H1 (cell line): ENCODE measurements at regions not wholly inside any gene's neighbourhood (a gene's known extent, or its start where the extent isn't known, plus 50 kb on each side); places are given as distances from the start of the nearest gene placed in this dataset.

ENCODE experiments used
- CTCF ChIA-PET: fragments of 300-600 bp; sonication (Branson Sonifier 250); formaldehyde crosslinking; loops from one replicate; lab custom pipeline; 2021; ENCODE audit not compliant: partially characterized antibody; lab: Charles Lee
- POLR2A ChIA-PET: fragments of 300-600 bp; sonication (Branson Sonifier 250); formaldehyde crosslinking; loops from one replicate; lab custom pipeline; 2021; ENCODE audit warnings: inconsistent platforms; ENCODE audit not compliant: partially characterized antibody; lab: Charles Lee
- DNase-seq, 2 experiments: peaks; one replicate each; pipeline versions ENCODE4 v3.0.0 to v3.0.0-alpha.2; 2010 to 2022; ENCODE audit warnings: low spot score in 2 of 2, low read depth in 1 of 2, mixed read lengths in 1 of 2
- FAIRE-seq: peaks from 2 replicates; lab custom pipeline; 2011; peaks lifted over from hg19 to GRCh38; lab: Jason Lieb, UNC
- H2AFZ ChIP-seq: 2 replicates; pipeline ENCODE4 v1.8.1; 2012; ENCODE audit warnings: low read length, inconsistent platforms
- H2AK5ac ChIP-seq: 2 replicates; pipeline ENCODE4 v1.6.1; 2013; ENCODE audit warnings: low read depth, low read length
- H2BK120ac ChIP-seq: replicated peaks from 2 replicates; pipeline ENCODE3; 2013; ENCODE audit warnings: low read depth, low read length, inconsistent platforms
- H2BK12ac ChIP-seq: 2 replicates; pipeline ENCODE4 v1.6.1; 2013; ENCODE audit warnings: low read depth, low read length
- H2BK15ac ChIP-seq: 2 replicates; pipeline ENCODE4 v1.6.1; 2013; ENCODE audit warnings: low read length
- H2BK20ac ChIP-seq: 2 replicates; pipeline ENCODE4 v1.6.1; 2013; ENCODE audit warnings: low read length
- H2BK5ac ChIP-seq: 2 replicates; pipeline ENCODE4 v1.6.1; 2013; ENCODE audit warnings: low read depth, low read length
- H3K14ac ChIP-seq: 2 replicates; pipeline ENCODE4 v1.6.1; 2013; ENCODE audit warnings: inconsistent platforms; ENCODE audit not compliant: insufficient read length
- H3K18ac ChIP-seq: 2 replicates; pipeline ENCODE4 v1.6.1; 2013; ENCODE audit warnings: low read length; ENCODE audit errors: extremely low read depth
- H3K23ac ChIP-seq: 2 replicates; pipeline ENCODE4 v1.6.1; 2013; ENCODE audit warnings: inconsistent platforms; ENCODE audit not compliant: insufficient read length
- H3K23me2 ChIP-seq: 2 replicates; pipeline ENCODE4 v1.6.1; 2013; ENCODE audit warnings: low read depth, low read length
- H3K27ac ChIP-seq: 2 replicates; pipeline ENCODE4 v1.6.1; 2011; ENCODE audit warnings: low read depth, low read length, inconsistent platforms
- H3K27me3 ChIP-seq, 4 experiments: replicated peaks in 1 of 4; 1 replicate in 1 of 4; 2 replicates in 3 of 4; pipeline versions ENCODE4 v1.6.1 to v1.8.1; 2011 to 2013; ENCODE audit warnings: low read length in 3 of 4, mild to moderate bottlenecking in 3 of 4, inconsistent platforms in 2 of 4, mixed read lengths in 2 of 4, moderate library complexity in 1 of 4; ENCODE audit not compliant: control insufficient read depth in 3 of 4, insufficient read depth in 3 of 4; ENCODE audit errors: extremely low read depth in 1 of 4
- H3K36me3 ChIP-seq, 4 experiments: 2 replicates each; pipeline versions ENCODE4 v1.6.1 to v1.8.1; 2011 to 2013; ENCODE audit warnings: mild to moderate bottlenecking in 4 of 4, low read length in 3 of 4, moderate library complexity in 2 of 4, control low read depth in 1 of 4, inconsistent platforms in 1 of 4; ENCODE audit not compliant: insufficient read depth in 4 of 4, control insufficient read depth in 2 of 4
- H3K4ac ChIP-seq: replicated peaks from 2 replicates; pipeline ENCODE3; 2013; ENCODE audit warnings: low read length, low read depth, mixed read lengths, inconsistent platforms; ENCODE audit not compliant: insufficient read length
- H3K4me1 ChIP-seq, 4 experiments: replicated peaks in 1 of 4; 1 replicate in 1 of 4; 2 replicates in 3 of 4; pipeline versions ENCODE4 v1.6.1 to v1.8.1; 2011 to 2013; ENCODE audit warnings: low read length in 3 of 4, inconsistent platforms in 2 of 4, mixed read lengths in 1 of 4; ENCODE audit not compliant: insufficient read depth in 4 of 4, control insufficient read depth in 3 of 4
- H3K4me2 ChIP-seq, 2 experiments: 2 replicates each; pipeline versions ENCODE4 v1.6.1 to v1.8.1; 2011 to 2013; ENCODE audit warnings: low read depth in 2 of 2, low read length in 2 of 2, control low read depth in 1 of 2, inconsistent platforms in 1 of 2, mild to moderate bottlenecking in 1 of 2; ENCODE audit not compliant: insufficient read depth in 1 of 2
- H3K4me3 ChIP-seq, 4 experiments: fragments of 200-600, 300-600 bp in 1 of 4; sonication (generic), shearing (Covaris generic), sonication (Bioruptor Twin) in 1 of 4; 2 replicates each; pipeline versions ENCODE4 v1.5.1 to v1.8.1; 2011 to 2016; ENCODE audit warnings: low read length in 4 of 4, low read depth in 3 of 4, control low read depth in 2 of 4, inconsistent platforms in 2 of 4, mild to moderate bottlenecking in 2 of 4, mixed read lengths in 1 of 4, moderate library complexity in 1 of 4; ENCODE audit not compliant: insufficient read depth in 2 of 4; ENCODE audit errors: extremely low read depth in 1 of 4
- H3K56ac ChIP-seq: replicated peaks from 2 replicates; pipeline ENCODE3; 2013; ENCODE audit warnings: low read depth, mild to moderate bottlenecking, mixed read lengths, low read length, inconsistent platforms; ENCODE audit not compliant: insufficient read length
- H3K79me1 ChIP-seq: 2 replicates; pipeline ENCODE4 v1.6.1; 2013; ENCODE audit warnings: low read depth, low read length, control low read depth
- H3K79me2 ChIP-seq, 2 experiments: 2 replicates each; pipeline versions ENCODE4 v1.6.1 to v1.8.1; 2012 to 2013; ENCODE audit warnings: low read length in 2 of 2, mild to moderate bottlenecking in 2 of 2, inconsistent platforms in 1 of 2; ENCODE audit not compliant: insufficient read depth in 2 of 2, control insufficient read depth in 1 of 2
- H3K9ac ChIP-seq, 4 experiments: replicated peaks in 1 of 4; 1 replicate in 1 of 4; 2 replicates in 3 of 4; pipeline versions ENCODE4 v1.6.1 to v1.8.1; 2011 to 2013; ENCODE audit warnings: low read depth in 3 of 4, low read length in 3 of 4, control low read depth in 2 of 4, mild to moderate bottlenecking in 2 of 4, moderate library complexity in 2 of 4, inconsistent platforms in 1 of 4; ENCODE audit errors: extremely low read depth in 1 of 4
- H3K9me3 ChIP-seq, 2 experiments: 2 replicates each; pipeline versions ENCODE4 v1.6.1 to v1.8.1; 2012 to 2013; ENCODE audit warnings: mild to moderate bottlenecking in 2 of 2, moderate library complexity in 2 of 2, control low read depth in 1 of 2, inconsistent platforms in 1 of 2, low read depth in 1 of 2, low read length in 1 of 2, mixed read lengths in 1 of 2; ENCODE audit not compliant: insufficient read depth in 2 of 2
- H4K20me1 ChIP-seq, 2 experiments: replicated peaks in 1 of 2; 2 replicates each; pipeline versions ENCODE3 to v1.8.1; 2011 to 2013; ENCODE audit warnings: inconsistent platforms in 2 of 2, low read length in 2 of 2, mild to moderate bottlenecking in 1 of 2; ENCODE audit not compliant: insufficient read depth in 2 of 2, control insufficient read depth in 1 of 2
- H4K5ac ChIP-seq: 2 replicates; pipeline ENCODE4 v1.6.1; 2013; ENCODE audit warnings: low read length, low read depth, mixed read lengths, inconsistent platforms; ENCODE audit not compliant: insufficient read length
- H4K8ac ChIP-seq: 2 replicates; pipeline ENCODE4 v1.8.0; 2013; ENCODE audit warnings: mild to moderate bottlenecking, moderate library complexity, low read length, inconsistent platforms; ENCODE audit not compliant: insufficient read depth; ENCODE audit errors: extremely low read depth
- H4K91ac ChIP-seq: replicated peaks from 2 replicates; pipeline ENCODE3; 2013; ENCODE audit warnings: low read length, mixed read lengths, inconsistent platforms; ENCODE audit not compliant: insufficient read length
- ATF3 ChIP-seq: IDR thresholded peaks from 2 replicates; pipeline ENCODE4 v1.6.1; 2011; ENCODE audit warnings: low read depth, mild to moderate bottlenecking, low read length; ENCODE audit not compliant: insufficient read depth
- EGR1 ChIP-seq: IDR thresholded peaks from 2 replicates; pipeline ENCODE4 v1.6.1; 2011; ENCODE audit warnings: low read depth, low read length, borderline replicate concordance
- EP300 ChIP-seq, 2 experiments: IDR thresholded peaks; 1 replicate in 1 of 2; 2 replicates in 1 of 2; pipeline ENCODE4 v1.6.1; 2011 to 2012; ENCODE audit warnings: low read depth in 2 of 2, low read length in 2 of 2, mild to moderate bottlenecking in 2 of 2, borderline replicate concordance in 1 of 2, inconsistent platforms in 1 of 2, moderate library complexity in 1 of 2
- EZH2 ChIP-seq: fragments of 200-600 bp; sonication (generic); IDR thresholded peaks from 2 replicates; pipeline ENCODE4 v1.7.1; 2012; ENCODE audit warnings: low read depth, mild to moderate bottlenecking, moderate library complexity, low read length, inconsistent platforms; ENCODE audit not compliant: severe bottlenecking
- MAX ChIP-seq: IDR thresholded peaks from 2 replicates; pipeline ENCODE4 v1.6.1; 2012; ENCODE audit warnings: inconsistent platforms
- WGBS, 2 experiments: shearing (Covaris generic) in 1 of 2; methylation state at CpG; one replicate each; pipeline versions ENCODE4 v1.1.6 to v1.1.7; 2013 to 2015; ENCODE audit warnings: low lambda C conversion rate in 2 of 2, mixed read lengths in 2 of 2, inconsistent platforms in 1 of 2, low coverage in 1 of 2, missing lambda C conversion rate in 1 of 2; ENCODE audit not compliant: insufficient replicate concordance in 2 of 2, insufficient coverage in 1 of 2, insufficient read length in 1 of 2; ENCODE audit errors: extremely low coverage in 1 of 2, missing lambda C conversion rate in 1 of 2; 5-methylcytosine and 5-hydroxymethylcytosine counted together

GRCh38 chr9:85225180-85225579, 516.6 kb downstream of the AGTPBP1 start:
- no peak overlapping the region for H2AFZ ChIP-seq
- H3K4me1 ChIP-seq = no peaks in the 10 kb centered on the region
- no peaks in the 10 kb centered on the region for H3K79me1 ChIP-seq
- H2BK120ac ChIP-seq = no peak overlapping the region
- no peak overlapping the region for H3K27ac ChIP-seq
- no peak overlapping the region for H2AK5ac ChIP-seq
- no peaks in the 10 kb centered on the region for H3K27me3 ChIP-seq
- 81% methylated on average over 2 of the region's 2 CpGs; no CpG with 5 or more reads in 1 of the 2 experiments for WGBS, 2 experiments
- CTCF ChIA-PET = no interaction called here
- no peak overlapping the region for H2BK15ac ChIP-seq
- no peak overlapping the region for H3K9ac ChIP-seq
- FAIRE-seq (no peak), DNase-seq (no peak)
- no peak overlapping the region for H2BK20ac ChIP-seq
- no peak overlapping the region for H3K18ac ChIP-seq
- no peak overlapping the region for H3K4ac ChIP-seq
- H3K4me3 ChIP-seq = no peak overlapping the region
- TF ChIP-seq MAX = no peak
- no peak for TF ChIP-seq EP300 (IDR thresholded peaks at IDR 0.05; ENCODE audit: borderline replicate concordance in 1 of 2, low read depth in 2 of 2, low read length in 2 of 2)
- TF ChIP-seq ATF3 = no peak
- no peak for TF ChIP-seq EZH2
- no peak for TF ChIP-seq EGR1
- H3K79me2 ChIP-seq = no peaks in the 10 kb centered on the region
- no peak overlapping the region for H2BK12ac ChIP-seq
- H3K36me3 ChIP-seq = no peaks in the 10 kb centered on the region
- H3K23ac ChIP-seq = no peak overlapping the region
- H3K56ac ChIP-seq = no peak overlapping the region
- POLR2A ChIA-PET = no interaction called here
- H3K9me3 ChIP-seq = no peaks in the 10 kb centered on the region
- no peak overlapping the region for H4K91ac ChIP-seq
- H4K20me1 ChIP-seq = no peaks in the 10 kb centered on the region
- H2BK5ac ChIP-seq = no peak overlapping the region
- H4K8ac ChIP-seq = no peak overlapping the region
- no peak overlapping the region for H3K14ac ChIP-seq
- no peak overlapping the region for H4K5ac ChIP-seq
- no peak overlapping the region for H3K4me2 ChIP-seq
- H3K23me2 ChIP-seq = no peaks in the 10 kb centered on the region
